Neutrophil (primary cell): ENCODE measurements at regions not wholly inside any gene's neighbourhood (a gene's known extent, or its start where the extent isn't known, plus 50 kb on each side); places are given as distances from the start of the nearest gene placed in this dataset.

Source experiments
- H3K27ac ChIP-seq: fragments of 200-600 bp; sonication (generic); 2 replicates; pipeline ENCODE4 v1.5.1; 2016; ENCODE audit warnings: mild to moderate bottlenecking, moderate library complexity
- H3K27me3 ChIP-seq: fragments of 200-600 bp; sonication (generic); 2 replicates; pipeline ENCODE4 v1.6.0; 2016; ENCODE audit warnings: mild to moderate bottlenecking
- H3K36me3 ChIP-seq: fragments of 200-600 bp; sonication (generic); 2 replicates; pipeline ENCODE4 v1.5.1; 2017
- H3K4me1 ChIP-seq, 2 experiments: fragments of 200-600 bp in 1 of 2; sonication (generic) in 1 of 2; 1 replicate in 1 of 2; 2 replicates in 1 of 2; pipeline versions ENCODE4 v1.5.1 to v1.6.1; 2013 to 2016; ENCODE audit warnings: low read depth in 1 of 2, low read length in 1 of 2, mild to moderate bottlenecking in 1 of 2, moderate library complexity in 1 of 2; ENCODE audit not compliant: control insufficient read depth in 1 of 2, insufficient read depth in 1 of 2
- H3K4me3 ChIP-seq, 2 experiments: fragments of 200-600 bp in 1 of 2; sonication (generic) in 1 of 2; 1 replicate in 1 of 2; 2 replicates in 1 of 2; pipeline ENCODE4 v1.5.1; 2013 to 2016; ENCODE audit warnings: low read depth in 1 of 2, low read length in 1 of 2, mild to moderate bottlenecking in 1 of 2, moderate library complexity in 1 of 2
- H3K9me3 ChIP-seq: fragments of 200-600 bp; sonication (generic); 2 replicates; pipeline ENCODE4 v1.5.1; 2016
- TF ChIP-seq, protein P1 (sequence below): fragments of 200-600 bp; sonication (generic); IDR thresholded peaks from 2 replicates; pipeline ENCODE4 v1.5.1; 2016; ENCODE audit warnings: antibody characterized with exemption

DNA sequence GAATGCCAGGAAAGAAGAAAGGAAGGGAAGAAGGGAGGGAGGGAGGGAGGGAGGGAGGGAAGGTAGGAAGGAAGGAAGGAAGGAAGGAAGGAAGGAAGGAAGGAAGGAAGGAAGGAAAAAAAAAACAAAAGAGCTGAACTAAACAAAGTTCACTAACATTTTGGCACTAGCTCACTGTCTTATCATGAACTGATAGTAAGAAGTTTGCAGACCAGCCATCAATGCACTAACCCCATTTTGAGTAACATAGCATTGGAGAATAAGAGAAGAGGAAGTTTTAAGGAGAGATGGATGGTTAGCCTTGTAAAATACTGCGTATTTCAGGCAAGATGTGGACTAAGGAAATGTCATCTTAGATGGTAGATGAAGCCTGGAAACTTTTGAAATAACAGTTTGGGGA lies 1136.0 kb downstream of the FLRT2 start:
- TF ChIP-seq, protein P1, sequence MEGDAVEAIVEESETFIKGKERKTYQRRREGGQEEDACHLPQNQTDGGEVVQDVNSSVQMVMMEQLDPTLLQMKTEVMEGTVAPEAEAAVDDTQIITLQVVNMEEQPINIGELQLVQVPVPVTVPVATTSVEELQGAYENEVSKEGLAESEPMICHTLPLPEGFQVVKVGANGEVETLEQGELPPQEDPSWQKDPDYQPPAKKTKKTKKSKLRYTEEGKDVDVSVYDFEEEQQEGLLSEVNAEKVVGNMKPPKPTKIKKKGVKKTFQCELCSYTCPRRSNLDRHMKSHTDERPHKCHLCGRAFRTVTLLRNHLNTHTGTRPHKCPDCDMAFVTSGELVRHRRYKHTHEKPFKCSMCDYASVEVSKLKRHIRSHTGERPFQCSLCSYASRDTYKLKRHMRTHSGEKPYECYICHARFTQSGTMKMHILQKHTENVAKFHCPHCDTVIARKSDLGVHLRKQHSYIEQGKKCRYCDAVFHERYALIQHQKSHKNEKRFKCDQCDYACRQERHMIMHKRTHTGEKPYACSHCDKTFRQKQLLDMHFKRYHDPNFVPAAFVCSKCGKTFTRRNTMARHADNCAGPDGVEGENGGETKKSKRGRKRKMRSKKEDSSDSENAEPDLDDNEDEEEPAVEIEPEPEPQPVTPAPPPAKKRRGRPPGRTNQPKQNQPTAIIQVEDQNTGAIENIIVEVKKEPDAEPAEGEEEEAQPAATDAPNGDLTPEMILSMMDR, result no peak
- H3K4me1 ChIP-seq, result no peaks in the 10 kb centered on the region
- H3K27me3 ChIP-seq, result no peaks in the 10 kb centered on the region
- H3K4me3 ChIP-seq, result no peak overlapping the region
- H3K36me3 ChIP-seq, result no peaks in the 10 kb centered on the region
- no peak overlapping the region for H3K27ac ChIP-seq
- no peaks in the 10 kb centered on the region for H3K9me3 ChIP-seq

DNA sequence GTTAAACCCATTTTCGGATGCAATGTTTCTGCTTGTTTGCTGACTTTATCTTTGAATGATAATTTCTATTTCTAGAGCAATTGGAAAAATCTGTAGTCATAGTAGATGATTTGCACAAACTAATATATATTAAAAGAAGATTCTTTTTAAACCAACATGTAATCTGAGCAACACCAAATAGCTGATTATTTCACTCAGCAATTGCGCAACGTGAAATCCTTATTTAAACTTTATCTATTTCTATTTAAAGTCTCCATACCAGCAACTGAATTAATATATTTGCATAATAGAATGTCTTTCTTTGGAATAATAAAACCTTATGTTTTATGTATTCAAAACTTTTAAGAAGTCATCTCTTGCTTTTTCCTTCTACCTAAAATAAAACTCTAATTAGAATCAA lies 1132.4 kb downstream of the FLRT2 start:
- no peak overlapping the region for H3K27ac ChIP-seq
- H3K27me3 ChIP-seq, result no peaks in the 10 kb centered on the region
- no peaks in the 10 kb centered on the region for H3K9me3 ChIP-seq
- H3K4me1 ChIP-seq, result no peaks in the 10 kb centered on the region
- no peaks in the 10 kb centered on the region for H3K36me3 ChIP-seq
- TF ChIP-seq, protein P1, result no peak
- no peak overlapping the region for H3K4me3 ChIP-seq

DNA sequence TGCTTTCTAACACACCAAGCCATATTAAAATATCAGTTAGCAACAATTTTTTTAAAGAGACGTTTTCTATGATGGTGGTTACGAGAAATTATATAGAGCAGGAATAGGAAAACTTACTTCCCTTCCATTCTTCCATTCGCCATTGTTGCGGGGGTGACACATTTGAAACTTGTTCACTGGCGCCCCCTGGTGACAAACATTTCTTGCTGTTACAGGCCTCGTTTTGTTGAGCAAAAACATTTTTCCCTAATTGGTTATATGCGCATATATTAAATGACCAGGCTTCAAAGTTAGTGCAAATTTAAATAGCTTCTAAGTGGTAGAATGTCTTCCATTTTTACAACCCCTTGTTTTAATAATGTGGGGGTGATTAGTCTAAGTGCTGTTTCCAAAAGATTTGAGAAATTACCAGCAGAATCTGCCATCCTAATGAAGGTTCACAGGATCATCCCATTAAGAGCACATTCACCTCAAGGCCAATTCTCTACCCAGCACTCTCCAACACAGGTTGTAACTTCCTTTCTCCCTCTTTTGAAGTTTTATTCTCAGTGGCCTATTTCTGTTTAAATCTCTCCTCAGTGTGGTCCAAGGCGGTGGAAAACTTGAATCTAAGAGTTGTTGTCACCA lies 1124.7 kb downstream of the FLRT2 start:
- H3K4me1 ChIP-seq, result no peaks in the 10 kb centered on the region
- H3K9me3 ChIP-seq, result no peaks in the 10 kb centered on the region
- no peaks in the 10 kb centered on the region for H3K27me3 ChIP-seq
- H3K4me3 ChIP-seq, result no peak overlapping the region
- TF ChIP-seq, protein P1, result no peak
- no peak overlapping the region for H3K27ac ChIP-seq
- H3K36me3 ChIP-seq, result no peaks in the 10 kb centered on the region

DNA sequence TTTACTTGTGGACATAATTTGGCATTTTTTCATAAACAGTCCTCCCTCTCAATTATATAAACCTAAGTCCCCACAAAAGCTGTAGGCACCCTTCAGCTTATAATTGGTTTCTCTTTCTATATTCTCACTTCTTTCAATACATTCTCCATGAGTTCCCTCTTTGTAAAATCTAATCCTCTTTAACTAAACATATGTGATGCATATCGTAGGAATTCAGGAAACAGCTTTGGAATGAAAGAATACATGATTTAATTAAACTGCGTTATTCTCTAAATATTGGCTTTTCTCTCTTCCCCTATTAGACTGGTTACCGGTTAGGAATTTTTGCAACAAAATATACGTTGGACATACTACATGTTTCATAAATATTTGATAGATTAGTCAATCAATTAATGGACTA lies 1122.6 kb downstream of the FLRT2 start:
- Histone ChIP-seq H3K4me3 (no peak overlapping the region), H3K27me3 (no peaks in the 10 kb centered on the region), H3K36me3 (no peaks in the 10 kb centered on the region), H3K27ac (no peak overlapping the region), H3K4me1 (no peaks in the 10 kb centered on the region), H3K9me3 (no peaks in the 10 kb centered on the region)
- TF ChIP-seq, protein P1, result no peak

DNA sequence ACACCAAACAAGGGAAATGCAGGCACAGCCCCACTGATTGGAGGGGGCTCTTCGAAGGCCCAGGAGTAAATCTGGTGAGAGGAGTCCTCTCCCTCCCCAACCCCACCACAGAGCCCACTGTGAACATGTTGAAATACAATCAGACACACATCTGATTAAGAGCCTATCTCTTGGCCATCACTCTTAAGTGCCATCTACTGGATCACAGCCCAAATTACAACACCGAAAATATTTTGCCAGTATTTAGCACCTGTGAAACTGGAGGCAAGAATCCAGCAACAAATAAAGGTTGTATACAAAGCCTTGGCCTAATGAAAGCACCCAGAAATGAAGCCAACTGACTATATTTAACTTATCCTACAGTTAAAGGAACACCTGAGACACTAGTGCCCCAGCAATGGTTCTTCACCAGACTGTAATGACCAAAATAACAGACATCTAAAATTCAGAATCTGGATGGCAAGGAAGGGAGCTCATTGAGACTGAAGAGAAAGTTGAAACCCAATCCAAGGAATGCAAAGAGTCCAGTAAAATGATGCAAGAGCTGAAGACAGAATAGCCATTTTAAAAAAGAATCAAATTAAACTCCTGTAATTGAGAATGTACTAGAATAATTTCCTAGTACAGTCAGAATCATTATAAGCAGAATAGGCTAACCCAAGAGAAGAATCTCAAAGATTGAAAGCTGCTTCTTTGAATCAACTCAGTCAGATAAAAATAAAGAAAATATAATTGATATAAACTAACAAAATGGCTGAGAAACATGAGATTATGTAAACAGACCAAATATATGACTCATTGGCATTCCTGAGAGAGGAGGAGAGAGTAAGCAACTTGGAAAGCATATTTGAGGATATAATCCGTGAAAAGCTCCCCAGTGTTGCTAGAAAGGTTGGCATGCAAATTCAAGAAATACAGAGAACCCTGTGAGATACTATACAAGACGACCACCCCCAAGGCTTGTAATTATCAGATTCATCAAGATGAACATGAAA lies 1117.0 kb downstream of the FLRT2 start:
- no peaks in the 10 kb centered on the region for H3K4me1 ChIP-seq
- TF ChIP-seq, protein P1, result no peak
- no peak overlapping the region for H3K27ac ChIP-seq
- H3K27me3 ChIP-seq, result no peaks in the 10 kb centered on the region
- H3K36me3 ChIP-seq, result no peaks in the 10 kb centered on the region
- H3K9me3 ChIP-seq, result no peaks in the 10 kb centered on the region
- H3K4me3 ChIP-seq, result no peak overlapping the region
